Islet of Langerhans (tissue), 1 donor: ENCODE measurements at regions not wholly inside any gene's neighbourhood (a gene's known extent, or its start where the extent isn't known, plus 50 kb on each side); places are given as distances from the start of the nearest gene placed in this dataset.
A peak's percentile ranks its signal among the peaks of the same experiment; 100 is the strongest.
"Not testable (repeated sequence)": the region's sequence is repeated elsewhere in the genome, so short reads cannot be mapped to it uniquely, and the experiment has no call there.

Experiments used
- FAIRE-seq: peaks from one replicate; lab custom pipeline; 2011; peaks lifted over from hg19 to GRCh38; lab: Jason Lieb, UNC

DNA sequence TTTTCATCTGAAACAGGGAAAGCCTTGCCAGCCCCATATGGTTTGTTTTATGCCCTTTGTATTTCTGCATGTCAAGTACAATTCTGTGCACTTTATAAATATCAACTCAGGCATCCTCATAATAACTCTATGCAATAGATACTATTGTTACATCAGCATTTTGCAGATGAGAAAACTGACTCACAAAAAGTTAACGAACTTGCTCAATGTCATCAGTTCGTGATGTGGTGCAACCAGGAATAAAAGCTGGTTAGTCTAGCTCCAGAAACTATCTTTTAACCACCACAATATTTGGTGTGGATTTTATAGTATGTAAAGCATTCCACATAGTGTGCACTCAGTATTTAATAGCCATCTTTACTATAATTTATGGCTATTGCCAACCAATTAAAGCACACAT is 134.9 kb downstream of the MRPS30 start:
- FAIRE-seq = no peak

DNA sequence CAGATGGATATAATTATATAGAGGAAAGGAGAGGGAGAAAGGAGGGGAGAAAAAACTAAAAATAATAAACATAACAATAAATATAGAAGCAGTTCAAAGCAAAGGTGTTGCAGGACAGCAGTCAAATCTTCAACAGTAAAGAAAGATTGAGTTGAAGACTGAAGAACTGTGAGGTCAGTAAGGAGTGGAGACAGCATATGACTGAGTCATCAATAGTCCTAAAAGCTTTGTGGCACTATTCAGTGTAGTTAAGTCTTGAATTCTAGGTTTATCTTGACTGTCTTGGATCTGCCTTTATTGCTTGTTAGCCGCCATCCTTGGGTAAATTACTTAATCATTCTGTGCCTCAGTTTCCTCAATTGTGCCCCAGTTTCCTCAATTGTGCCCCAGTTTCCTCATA is 137.0 kb downstream of the MRPS30 start:
- FAIRE-seq = no peak

DNA sequence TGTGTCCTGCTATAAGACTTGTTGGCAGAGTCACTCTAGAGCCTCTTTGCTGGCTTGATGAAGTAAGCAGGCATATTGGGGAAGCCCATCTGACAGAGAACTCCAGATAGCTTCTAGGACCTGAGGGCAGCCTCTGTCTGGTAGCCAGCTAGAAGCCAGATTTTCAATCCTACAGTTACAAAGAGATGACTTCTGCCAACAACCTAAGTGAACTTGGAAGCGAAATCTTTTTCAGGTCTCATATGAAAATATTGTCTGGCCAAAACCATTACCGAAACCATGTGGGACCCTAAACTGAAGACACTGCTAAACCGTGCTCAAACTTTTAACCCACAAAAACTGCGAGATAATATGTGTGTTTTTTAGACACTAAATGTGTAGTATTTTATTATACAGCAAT is 140.9 kb downstream of the MRPS30 start:
- FAIRE-seq = no peak

DNA sequence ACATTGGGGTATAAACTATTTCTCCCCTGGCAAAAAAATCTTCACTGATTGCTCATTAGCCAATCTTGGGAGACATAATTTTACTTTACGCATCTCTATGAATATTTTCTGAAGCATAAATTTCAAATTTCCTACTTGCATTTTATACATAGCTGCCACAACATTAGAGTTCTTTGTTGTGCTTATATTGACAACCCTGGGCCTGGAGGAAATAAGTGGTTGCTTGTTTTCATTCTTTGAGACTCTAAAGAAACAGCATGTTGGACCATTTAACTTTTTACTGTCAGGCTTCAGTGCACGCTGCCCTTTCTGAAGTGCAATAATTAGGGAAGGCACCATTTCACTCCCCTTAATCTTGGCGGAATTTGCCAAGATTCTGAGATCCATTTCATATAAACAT is 142.6 kb downstream of the MRPS30 start:
- no peak for FAIRE-seq

DNA sequence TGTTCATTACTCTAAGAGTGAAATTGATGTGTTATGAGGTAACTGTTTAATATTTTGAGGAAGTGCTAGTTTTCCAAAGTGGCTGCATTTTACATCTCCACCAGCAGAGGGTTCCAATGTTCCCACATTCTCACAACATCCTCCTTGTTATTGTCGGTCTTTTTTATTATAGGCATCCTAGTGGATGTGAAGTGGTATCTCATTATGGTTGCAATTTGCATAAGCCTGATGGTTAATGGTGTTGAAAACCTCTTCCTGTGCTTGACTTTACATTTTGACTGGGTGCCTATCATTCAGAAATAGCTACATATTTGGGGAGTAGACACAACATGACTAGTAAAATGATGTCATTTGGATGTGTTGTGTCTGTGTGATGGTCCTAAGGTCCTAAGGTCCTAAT is 143.6 kb downstream of the MRPS30 start:
- peak; percentile 92 for FAIRE-seq

DNA sequence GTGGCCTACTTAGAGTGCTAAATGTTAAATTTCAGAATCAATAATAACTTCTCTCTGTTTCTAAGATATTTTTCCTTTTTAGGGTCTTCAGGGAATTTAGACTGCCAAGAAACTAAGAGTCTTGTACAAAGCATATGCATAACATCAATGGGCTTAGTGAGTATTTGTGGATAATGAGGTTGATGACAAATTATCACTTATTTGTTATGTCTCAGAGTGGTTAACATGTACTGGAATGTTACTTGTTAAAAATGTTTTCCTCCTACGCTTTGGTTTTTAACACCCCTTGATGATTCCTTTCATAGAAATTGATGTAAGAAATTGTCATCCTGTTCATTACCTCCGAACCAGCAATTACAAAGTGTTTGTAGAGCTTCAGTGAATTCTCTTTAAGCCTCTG is 144.3 kb downstream of the MRPS30 start:
- no peak for FAIRE-seq

DNA sequence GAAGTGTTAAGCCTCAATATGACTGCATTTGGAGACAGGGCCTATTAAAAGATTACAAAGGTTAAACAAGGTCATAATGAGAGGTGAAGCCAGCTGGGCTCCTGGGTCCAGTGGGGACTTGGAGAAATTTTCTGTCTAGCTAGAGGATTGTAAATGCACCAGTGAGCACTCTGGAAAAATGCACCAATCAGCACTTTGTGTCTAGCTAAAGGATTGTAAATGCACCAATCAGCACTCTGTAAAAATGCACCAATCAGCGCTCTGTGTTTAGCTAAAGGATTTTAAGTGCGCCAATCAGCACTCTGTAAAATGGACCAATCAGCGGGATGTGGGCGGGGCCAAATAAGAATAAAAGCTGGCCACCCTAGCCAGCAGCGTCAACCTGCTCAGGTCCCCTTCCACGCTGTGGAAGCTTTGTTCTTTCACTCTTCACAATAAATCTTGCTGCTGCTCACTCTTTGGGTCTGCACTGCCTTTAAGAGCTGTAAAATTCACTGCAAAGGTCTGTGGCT is 150.3 kb downstream of the MRPS30 start:
- FAIRE-seq = not testable (repeated sequence)

DNA sequence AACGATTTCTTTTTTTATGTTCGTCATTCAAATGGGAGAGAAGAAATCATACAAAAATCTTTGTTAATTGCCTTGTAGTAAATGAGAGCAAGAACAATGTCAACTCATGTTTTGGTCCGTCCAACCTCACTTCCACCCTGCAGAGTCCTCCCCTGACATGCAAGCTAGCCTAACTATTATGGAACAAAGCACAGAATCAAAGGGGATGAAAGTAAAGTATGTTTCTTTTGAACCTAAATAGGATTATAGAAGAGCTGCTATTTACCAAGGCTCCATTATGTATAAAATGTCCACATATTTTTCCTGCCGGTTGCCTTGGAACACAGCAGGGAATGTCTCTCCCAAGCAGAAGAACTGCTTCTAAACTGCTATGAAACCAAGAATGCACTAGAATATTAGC is 161.1 kb downstream of the MRPS30 start:
- FAIRE-seq = no peak

DNA sequence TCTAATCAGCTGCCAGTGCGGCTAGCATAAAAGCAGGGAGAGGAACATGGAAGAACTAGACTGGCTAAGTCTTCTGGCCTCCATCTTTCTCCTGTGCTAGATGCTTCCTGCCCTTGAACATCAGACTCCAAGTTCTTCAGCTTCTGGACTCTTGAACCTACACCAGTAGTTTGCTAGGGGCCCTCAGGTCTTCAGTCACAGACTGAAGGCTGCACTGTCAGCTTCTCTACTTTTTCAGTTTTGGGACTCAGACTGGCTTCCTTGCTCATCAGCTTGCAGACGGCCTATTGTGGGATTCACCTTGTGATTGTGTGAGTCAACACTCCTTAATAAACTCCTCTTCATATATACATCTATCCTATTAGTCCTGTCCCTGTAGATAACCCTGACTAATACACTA is 162.2 kb downstream of the MRPS30 start:
- FAIRE-seq = not testable (repeated sequence)

DNA sequence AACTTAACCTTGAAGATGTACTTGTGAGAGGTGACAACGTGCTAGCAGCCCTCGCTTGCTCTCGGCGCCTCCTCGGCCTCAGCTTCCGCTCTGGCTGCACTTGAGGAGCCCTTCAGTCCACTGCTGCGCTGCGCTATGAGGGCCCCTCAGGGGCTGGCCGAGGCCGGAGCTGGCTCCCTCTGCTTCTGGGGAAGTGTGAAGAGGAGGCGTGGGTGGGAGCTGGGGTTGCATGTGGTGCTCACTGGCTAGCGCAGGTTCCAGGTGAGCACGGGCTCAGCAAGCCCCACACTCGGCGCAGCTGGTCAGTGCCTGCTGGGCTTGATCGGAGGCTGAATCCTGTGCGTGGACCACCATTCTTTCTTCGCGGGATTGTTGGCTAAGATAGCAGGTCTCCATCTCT is 166.1 kb downstream of the MRPS30 start:
- no peak for FAIRE-seq

DNA sequence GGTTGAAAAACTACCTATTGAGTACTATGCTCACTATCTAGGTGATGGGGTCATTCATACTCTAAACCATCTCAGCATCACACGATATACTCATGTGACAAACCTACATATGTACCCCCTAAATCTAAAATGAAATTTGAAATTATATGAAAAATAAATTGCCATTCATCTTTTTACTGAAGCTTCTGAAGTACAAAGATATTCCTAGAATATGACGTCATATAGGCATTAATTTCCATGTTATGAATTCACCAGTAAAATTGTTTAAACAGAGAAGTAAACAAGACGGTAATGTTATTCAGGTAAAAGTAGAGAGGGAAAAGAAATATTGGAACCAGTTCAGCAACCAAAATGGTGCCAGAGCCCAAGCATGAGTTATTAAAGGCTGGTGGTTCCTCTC is 173.0 kb downstream of the MRPS30 start:
- no peak for FAIRE-seq

DNA sequence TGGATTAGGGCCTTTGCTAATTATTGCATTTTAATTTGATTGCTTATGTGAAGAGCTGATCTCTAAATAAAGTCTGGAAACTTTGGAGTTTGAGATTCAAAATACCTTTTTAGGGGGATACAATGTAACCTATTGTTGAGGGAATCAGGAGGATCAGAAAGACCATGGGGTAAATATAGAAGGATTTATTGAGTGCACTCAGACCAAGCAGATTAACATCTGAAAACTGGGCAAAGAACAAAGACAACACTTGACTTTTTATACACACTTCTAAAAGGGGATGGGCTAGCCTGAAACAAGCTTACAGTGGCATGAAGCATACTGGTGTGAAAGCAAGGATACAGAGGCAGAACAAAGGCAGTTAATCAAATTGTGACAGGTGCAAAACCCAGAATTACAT is 174.3 kb downstream of the MRPS30 start:
- no peak for FAIRE-seq

DNA sequence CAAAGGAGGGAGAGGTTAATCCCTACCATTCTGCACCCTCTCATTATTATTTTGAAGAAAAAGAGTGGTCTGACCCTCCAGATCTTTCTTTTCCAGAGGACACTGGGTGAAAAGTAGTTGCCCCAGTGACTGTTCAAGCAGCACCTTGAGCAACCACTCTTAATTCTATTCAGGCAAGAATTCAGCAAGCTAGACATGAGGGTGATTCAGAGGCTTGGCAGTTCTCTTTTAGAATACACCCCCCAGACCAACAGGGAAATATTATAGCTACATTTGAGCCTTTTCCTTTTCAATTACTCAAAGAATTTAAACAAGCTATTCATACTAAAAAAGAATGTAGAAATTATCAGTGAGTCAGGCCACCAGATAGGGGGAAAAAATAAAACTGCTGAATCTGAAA is 178.3 kb downstream of the MRPS30 start:
- FAIRE-seq = no peak

DNA sequence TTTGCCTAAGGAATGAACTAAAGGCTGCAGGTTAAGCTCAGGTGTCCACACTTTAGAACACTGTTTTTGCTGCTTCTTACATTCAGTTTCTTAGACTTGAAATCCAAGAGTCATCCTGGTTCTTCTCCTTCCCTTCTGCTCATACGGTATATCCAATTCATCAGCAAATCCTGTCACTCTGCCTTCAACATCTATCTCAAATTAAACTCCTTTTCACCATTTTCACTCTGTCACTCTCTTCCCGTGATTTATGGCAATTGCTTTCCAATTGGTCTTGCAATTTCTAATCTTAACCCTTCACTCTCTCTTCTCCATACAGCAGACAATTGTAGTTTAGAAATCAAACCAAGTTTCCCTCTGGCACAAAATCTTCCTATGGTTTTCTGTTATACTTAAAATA is 182.9 kb downstream of the MRPS30 start:
- FAIRE-seq = no peak

DNA sequence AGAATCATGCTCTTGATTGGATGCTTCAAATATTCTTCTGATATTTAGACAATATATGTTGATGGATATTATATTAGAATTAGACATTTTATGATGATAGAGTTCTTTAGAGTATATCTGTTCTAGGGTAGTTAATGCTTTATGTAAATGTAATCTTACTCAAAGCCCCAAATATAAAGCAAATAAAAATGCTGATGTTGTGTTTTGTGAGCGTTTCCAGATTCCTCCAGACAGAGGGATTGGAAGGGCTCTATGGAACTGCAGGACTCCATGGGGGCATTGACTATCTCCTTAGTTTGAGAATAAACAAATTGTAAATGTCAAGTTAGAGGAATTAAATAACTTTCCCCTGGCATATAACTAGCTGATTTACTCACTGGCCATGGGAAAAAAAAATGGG is 184.5 kb downstream of the MRPS30 start:
- FAIRE-seq = no peak

DNA sequence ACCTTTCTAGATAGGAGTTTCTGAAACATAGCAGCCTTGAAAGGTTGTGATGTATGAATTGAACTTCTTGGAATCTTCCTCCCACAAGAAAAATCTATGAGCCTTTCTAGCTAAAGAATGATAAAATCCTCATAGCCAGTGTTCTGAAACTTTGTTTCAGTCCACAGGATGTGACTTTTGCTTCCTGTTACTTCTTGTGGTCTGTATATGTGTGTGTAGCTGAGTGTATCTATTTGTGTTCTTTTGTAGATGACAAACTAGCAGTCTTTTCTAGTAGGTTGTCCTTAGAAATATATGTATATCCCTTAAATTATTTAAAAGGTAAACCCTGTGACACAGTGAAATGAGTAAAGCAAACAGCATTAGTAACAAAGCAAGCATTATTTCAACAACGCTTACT is 188.8 kb downstream of the MRPS30 start:
- no peak for FAIRE-seq

DNA sequence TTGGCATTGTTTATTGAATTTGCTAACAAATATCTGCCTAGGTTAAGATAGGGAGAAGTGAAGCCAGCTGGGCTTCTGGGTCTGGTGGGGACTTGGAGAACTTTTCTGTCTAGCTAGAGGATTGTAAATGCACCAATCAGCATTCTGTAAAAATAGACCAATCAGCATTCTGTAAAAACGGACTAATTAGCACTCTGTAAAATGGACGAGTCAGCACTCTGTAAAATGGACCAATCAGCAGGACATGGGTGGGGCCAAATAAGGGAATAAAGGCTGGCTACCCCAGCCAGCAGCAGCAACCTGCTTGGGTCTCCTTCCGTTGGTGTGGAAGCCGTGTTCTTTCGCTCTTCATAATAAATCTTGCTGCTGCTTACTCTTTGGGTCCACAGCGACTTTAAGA is 198.4 kb downstream of the MRPS30 start:
- not testable (repeated sequence) for FAIRE-seq

DNA sequence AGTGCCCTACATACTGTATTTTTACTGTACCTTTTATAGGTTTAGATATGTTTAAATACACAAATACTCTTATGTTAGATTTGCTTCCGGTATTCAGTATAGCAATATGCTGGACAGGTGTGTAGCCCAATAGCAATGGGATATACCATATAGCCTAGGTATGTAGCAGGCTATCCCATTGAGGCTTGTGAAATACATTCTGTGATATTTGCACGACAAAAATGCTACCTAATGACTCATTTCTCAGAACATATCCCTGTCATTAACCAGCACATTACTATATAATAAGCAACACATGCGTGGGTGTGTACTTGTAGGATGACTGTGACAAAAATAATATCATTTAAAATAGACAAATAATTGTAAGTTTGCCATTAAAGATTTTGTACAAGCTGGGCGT is 208.8 kb downstream of the MRPS30 start:
- FAIRE-seq = no peak

DNA sequence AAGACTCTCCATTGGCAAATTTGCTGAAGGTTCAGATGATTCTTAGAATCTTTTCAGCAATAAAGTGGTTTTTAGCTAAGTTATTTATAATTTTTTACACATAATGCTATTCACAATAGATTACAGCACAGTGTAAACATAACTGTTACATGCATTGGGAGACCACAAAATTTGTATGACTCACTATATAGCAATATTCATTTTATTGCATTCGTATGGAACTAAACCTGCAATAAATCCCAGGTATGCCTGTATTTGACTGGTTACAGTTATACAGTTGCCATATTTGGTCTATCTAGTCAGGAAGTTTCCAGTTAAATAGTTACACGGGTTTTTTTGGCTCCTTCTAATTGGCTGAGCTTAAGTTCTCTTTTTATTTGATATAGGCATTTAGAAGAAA is 220.8 kb downstream of the MRPS30 start:
- no peak for FAIRE-seq

DNA sequence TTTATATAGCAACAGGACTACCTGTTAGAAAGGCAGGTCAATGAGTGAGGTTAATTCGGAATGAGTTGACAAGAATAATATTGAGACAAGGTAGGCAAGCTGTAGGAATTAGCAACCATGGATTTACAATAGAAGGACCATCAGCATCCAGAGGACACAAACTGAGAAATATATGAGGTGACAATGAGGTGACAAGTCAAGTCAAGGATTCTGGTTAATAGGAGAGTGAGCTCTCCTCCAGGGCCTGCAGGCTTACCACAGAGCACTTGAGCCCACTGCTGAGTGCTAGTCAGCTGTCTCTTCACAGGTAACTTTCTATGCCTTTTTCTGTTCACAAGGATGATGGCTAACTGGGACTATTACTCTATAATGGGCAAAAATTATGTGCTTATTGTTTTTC is 227.2 kb downstream of the MRPS30 start:
- no peak for FAIRE-seq

DNA sequence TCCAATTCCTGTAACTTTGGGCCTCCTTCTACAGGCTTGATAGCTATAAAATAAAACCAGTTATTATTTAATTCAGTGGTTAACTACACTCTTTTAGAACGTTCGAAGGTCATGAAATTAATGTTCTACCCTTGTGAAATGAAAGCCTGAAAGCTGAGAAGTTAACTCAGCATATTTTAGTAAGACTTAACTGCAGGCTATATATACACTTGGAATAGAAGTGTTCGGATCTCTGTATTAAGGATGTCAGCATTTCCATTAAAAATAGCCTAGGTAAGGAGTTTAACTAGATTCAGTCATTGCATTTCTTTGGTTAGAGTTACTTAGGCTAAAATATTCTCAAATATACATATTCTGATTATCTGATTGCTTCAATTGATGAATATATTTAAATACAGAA is 229.2 kb downstream of the MRPS30 start:
- FAIRE-seq = no peak

DNA sequence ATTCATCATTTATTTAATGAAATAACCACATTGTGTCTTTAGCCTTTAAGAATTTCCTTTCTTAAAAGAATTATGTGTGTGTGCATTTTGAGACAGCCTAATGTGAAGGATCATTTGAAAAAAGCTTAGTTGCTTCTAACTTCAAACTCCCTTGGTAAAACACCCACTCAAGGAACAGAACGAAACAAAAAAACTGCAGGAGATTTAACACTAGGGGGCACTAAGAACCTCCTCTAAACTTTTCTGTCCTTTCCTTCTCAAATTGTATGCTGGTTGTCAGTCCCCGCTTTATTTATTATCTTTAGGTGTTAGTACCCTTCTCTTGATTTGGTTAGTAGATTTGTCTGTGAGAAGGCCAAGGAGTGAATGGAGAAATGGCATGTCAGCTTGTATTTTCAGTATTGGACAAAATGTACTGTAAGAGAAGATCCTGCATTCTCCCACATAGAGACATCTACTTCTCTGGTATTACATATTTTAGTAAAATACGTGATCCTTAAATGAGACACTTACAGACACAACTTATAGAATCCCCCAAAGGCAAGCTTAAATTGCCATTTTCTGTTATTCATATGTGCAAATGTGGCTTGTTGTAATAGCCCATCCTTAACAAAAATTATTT is 229.7 kb downstream of the MRPS30 start:
- FAIRE-seq = peak; percentile 97

DNA sequence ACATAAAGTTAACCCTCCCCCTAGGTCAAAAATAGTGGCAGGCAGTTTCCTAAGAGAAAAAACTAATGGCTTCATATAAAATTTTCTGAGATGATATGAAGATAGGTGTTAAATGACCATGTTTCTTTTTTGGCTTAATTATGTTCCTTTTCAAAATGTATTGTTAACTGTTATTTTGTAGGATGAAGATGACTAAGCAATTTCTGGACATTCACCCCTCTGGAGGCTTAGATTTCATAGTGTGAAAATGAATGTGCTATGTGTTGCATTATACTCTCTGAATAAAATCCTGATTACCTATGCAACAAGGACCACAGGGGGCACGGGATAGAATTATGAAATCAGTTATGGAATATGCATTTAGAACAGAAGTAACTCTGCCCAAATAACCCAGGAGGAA is 233.5 kb downstream of the MRPS30 start:
- no peak for FAIRE-seq

DNA sequence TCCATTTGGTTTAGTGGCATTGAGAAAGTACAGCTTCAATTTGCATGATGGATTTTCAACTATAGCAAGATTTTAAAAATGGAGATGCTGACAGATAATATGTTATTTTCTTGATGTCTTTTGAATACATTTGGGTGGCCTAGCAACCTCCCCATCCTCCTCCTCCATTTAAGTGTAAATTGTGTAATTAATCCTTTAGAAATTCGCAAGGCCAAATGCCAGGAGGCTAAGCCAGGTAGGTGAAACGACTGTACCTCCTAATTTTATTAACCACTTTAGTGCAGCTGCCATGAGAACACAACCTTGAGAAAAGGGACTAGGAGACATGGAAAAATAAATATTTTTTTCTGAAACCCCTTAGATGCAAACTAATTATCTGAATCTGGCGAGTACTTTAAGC is 248.8 kb downstream of the MRPS30 start:
- FAIRE-seq = no peak

DNA sequence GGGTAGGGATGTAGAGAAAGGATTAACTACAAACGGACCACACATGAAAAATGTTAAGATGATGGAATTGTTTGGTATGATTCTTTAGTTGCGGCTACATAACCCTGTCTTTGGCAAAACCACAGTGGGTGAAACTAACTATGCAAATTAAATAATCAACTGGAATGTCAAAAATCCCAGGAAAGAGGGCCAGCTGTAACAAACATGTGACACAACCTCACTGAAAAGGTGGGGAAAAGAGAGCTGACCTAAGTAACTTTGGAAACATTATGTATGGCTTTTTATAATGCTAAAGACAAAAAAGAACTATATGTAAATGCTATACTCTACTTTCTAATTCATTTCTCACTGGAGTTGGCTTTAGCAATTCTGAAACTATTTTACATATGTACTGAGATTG is 252.0 kb downstream of the MRPS30 start:
- FAIRE-seq = no peak
